Kidney tubule cell (primary cell): ENCODE measurements at regions not wholly inside any gene's neighbourhood (a gene's known extent, or its start where the extent isn't known, plus 50 kb on each side); places are given as distances from the start of the nearest gene placed in this dataset.
"Not testable (repeated sequence)": the region's sequence is repeated elsewhere in the genome, so short reads cannot be mapped to it uniquely, and the experiment has no call there.

Experiments used
- DNase-seq: peaks from one replicate; pipeline ENCODE4 v3.0.0-alpha.2; 2018; ENCODE audit warnings: low spot score

DNA sequence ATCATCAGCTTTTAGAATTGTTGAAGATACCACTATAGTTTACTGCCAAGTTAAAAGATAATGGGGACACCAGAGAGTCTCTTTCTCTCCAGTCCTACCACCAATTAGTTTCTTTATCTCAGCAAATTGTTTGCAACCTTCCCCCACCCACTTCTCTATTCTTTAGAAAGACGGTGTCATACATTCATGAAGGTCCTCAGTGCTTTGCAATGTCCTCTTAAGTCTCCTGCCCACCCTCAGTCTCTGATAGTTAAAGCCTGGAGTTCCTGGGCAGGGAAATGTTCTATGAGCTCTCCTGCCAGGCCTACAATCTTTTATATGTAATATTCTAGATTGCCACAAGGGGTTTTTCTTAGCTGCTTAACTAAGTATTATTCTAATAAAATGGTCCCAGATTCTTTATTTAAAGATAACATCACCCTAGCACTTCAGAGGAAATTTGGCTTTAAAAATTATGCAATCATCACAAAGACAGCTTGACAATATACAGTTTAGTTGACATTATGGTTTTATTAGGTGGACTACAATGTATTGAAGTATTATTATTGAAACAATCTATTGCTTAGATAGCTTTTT, 509.2 kb downstream of the CSNK1G3 start:
- DNase-seq, result no peak

DNA sequence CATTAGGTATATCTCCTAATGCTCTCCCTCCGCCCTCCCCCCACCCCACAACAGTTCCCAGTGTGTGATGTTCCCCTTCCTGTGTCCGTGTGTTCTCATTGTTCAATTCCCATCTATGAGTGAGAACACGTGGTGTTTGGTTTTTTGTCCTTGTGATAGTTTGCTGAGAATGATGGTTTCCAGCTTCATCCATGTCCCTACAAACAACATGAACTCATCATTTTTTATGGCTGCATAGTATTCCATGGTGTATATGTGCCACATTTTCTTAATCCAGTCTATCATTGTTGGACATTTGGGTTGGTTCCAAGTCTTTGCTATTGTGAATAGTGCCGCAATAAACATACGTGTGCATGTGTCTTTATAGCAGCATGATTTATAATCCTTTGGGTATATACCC, 505.3 kb downstream of the CSNK1G3 start:
- DNase-seq, result not testable (repeated sequence)

DNA sequence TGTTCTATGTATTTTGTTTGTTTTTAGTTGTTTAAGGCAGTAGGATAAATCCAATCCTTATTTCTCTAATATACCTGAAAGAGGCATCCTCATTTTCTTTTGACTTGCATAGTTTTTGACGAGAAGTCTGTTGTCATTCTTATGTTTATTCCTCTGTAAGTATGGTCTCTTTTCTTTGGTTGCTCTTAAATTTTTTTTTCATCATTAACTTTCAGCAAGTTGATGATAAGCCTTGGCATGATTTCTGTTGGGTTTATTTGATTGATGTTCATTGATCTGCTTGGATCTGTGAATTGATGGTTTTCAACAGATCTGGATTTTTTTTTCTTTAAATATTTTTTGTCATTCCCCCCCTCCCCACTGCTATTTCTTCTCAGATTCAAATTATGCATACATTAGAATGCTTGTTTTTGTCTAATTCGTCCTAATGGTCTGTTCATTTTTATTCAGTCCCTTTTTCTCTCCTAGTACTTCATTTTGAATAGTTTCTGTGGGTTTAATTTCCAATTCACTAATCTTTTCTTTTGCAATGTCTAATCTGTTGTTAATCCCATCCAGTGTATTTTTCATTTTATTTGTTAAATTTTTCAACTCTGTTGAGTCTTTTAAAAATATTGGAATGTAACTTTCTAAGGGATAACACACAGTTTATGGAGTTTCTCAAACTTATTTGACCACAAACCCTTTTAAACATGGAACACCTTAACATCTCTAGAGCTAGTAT, 495.9 kb downstream of the CSNK1G3 start:
- DNase-seq, result peak; percentile 13

DNA sequence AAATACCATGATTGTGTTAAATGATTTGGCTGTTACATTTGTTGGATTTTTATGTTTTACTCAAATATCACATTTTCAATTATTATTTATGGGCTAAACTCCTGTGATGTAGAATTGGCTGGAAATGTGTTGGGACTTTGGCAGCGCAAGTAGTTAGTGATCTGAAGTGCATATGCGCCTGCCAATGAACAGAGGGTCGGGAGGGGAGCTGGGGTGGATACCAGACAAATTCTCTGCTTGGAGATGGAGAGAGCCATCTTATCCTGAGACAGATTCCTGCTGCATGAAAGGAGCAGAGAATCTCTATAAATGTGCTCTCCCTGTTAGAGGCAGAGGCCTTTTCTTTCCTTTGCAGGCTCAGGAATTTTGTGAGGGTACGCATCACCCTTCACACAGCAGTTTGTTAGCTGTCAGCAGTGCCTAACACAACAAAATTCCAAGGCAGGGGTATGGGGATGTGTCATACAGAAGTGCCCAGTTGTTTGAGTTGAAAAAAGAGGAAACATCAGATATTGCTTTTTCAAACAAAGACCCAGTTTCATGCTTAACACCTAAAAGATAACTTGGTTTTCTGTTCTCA, 489.1 kb downstream of the CSNK1G3 start:
- no peak for DNase-seq

DNA sequence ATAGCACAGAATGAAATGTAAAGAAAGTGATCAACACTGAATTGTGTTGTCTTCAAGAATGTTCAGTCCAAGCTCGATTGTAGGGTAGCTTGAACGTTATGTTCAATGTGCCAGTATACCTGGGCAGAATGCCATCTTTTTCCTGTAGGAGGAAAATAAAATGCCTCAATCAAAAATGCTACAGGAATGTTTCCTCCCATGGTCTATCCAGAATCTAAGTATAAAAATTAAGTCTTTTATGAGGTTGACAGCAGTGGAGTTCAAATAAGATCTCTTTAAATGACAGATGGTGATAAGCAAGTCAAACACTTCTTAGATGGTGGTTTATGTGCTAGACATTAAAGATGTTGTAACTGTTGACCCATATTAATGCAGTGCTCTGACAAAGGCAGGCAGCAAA, 488.6 kb downstream of the CSNK1G3 start:
- no peak for DNase-seq

DNA sequence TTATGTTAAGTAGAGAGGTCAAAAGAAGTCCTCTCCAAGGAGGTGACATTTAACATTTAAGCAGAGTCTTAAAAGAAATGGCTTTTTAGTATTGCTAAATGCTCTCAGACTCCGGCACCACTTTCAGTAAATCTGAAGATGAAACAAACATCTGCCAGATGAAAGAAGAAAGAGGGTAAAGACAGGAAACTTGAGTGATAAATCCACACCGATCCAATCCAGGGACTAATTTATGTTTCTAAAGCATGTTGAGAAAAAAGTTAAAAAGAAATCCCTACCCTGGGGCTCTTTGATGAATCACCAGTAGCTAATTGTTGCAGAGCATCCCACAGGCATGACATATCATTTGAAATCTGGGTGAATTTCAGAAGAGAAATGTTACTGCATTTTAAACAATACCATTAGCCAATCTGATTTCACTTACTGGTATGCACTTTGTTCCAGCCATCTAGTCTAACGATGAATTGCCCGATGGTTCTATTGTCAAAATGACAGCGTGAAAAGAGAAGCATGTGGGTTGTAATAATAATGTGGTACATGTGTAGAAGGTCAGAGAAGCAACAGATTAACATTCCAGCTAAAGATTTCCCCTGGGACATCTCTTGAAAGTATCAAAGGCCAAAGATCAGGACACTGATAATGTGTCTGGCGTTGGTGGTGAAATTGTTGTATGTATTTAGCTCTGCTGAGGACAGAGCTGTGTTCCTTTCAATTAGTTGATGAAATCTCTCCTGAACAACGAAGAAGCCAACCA, 485.7 kb downstream of the CSNK1G3 start:
- DNase-seq, result peak; percentile 9

DNA sequence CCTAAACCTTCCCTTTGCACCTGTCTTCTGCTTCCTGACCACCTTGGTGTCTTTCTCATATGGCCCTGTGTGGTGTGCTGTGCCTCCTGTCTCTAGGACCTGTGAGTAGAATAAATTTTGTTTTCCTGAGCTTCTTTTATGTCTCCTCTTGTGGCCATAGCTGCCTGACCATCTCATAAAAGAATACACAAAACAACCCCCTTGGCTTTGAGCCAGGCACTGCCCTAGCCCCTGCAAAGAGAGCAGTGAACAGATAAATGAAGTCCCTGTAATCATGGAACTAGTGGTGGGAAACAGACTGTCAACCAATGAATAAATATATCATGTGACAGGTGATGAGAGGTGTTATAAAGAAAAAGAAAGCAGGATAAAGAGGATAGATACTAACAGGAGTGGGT, 485.1 kb downstream of the CSNK1G3 start:
- DNase-seq, result no peak

DNA sequence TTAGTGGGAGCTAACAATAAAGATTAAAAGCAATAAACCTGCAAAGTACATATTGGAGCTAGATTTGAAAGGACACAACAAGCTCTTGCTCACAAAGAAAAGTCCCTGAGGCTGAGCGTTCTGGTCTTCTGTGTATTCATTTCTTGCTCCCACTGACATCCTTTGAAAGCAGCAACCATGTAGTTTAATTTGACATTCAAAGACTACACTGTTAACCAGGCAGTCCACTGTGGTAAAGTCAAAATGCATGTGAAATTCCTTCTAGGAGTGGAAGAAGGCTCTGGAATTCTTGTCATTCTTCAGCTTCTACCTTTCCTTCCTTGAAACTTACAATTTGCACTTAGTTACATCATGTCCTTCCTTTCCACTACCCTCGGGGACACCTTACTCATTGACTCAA, 480.7 kb downstream of the CSNK1G3 start:
- DNase-seq, result peak; percentile 43

DNA sequence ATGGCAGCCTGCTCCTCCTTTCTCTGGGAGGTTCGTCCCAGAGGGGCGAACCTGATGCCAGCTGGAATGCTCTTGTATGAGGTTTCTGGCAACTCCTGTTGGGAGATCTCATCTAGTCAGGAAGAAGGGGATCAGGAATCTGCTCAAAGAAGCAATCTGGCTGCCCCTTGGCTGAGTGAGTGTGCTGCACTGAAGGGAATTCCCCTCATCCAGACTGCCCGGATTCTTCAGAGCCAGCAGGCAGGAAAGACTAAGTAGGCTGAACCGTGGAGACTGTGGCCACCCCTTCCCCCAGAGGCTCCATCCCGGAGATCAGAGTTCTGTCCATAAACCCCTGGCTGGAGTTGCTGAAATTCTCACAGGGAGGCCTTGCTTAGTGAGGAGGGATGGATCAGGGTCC, 476.0 kb downstream of the CSNK1G3 start:
- peak; percentile 73 for DNase-seq

DNA sequence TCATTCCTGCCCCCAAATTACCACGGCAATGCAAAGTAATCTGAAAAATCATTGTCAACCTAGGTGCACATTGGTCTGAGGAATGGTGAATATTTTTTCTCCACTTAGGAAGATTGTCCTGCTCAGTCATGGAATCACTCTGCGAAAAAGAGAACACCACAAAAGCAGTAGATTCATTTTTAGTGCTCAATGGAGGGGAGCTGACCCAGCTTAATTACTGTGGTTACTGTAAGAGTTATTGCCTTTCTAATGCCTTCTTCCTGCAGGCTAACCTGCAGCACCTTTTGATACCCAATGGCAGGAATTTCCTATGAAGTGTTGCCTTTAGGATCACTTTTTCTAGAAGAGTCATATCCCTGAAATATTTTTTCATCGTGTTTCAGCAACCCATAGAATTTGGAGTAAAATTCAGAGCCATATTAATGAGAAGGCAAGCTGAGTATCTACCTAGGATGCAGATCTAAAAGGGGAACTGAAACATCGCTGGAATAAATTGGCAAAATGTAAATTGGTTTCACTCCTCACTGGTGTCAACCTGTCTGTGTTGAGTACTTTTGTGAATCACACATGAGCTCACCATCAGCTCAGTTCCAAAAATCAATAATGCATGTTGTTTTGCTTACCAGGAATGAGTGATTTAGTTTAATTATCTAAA, 464.5 kb downstream of the CSNK1G3 start:
- DNase-seq, result no peak

DNA sequence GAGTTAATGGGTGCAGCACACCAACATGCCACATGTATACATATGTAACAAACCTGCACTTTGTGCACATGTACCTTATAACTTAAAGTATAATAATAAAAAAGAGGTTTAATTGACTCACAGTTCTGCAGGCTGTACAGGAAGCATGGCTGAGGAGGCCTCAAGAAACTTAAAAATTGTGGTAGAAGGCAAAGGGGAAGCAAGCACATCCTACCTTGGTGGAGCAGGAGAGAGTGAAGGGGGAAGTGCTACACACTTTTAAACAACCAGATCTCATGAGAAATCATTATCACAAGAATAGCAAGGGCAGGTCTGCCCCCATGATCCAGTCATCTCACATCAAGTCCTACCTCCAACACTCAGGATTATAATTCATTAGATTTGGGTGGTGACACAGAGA, 463.5 kb downstream of the CSNK1G3 start:
- DNase-seq, result not testable (repeated sequence)

DNA sequence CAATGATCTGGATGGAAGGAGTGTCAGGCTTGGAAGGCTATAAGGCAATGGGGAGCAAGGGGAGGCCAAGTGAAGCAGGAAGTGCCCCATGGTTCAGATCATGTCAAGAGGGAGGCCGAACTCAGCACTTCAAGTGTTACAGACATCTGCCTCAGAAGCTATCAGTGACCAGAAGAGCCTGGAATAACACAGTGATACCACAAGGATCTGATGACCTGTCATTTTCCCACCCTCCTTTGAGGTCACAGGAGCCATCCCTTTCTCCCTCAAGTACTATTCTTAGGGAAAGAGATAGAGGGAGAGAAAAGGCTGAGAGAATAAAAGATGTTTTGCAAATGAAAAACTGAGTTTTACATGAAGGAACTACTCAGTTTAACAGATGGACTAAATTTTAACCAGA, 454.8 kb downstream of the CSNK1G3 start:
- no peak for DNase-seq

DNA sequence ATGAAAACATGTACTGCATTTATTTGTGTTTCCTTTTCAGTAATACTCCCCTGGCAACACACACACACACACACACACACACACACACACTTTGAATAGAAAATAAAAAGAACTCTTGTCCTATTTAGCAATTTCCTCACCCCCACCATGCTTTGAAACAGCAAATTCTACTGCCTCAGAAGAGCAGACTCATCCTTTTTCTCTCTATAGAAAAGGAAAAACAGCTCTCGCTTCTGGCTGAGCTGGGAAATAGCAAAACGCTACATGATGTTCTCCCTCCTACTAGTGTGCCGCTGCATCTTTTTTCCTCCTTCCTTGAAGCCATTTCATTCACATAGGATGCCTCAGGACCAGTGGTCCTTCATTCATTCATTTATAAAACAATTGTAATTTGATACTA, 453.6 kb downstream of the CSNK1G3 start:
- DNase-seq, result no peak

DNA sequence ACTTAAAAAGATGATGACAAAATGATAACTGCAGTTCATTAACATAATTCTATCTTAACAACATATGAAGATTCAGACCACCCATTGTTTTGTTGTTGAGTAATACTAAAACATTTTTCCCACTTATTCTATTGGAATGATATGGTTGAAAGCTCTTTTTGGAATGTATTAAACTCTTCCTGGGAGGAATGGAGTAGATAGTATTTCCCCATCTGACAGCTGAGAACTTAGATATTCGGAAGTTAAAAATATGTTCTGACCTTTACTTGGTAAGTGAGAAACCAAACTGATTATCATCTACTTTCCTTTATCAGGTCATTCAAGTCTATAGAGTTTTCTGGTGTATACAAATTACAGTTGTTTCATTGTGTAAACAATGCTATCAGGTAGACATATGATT, 452.9 kb downstream of the CSNK1G3 start:
- DNase-seq, result no peak

DNA sequence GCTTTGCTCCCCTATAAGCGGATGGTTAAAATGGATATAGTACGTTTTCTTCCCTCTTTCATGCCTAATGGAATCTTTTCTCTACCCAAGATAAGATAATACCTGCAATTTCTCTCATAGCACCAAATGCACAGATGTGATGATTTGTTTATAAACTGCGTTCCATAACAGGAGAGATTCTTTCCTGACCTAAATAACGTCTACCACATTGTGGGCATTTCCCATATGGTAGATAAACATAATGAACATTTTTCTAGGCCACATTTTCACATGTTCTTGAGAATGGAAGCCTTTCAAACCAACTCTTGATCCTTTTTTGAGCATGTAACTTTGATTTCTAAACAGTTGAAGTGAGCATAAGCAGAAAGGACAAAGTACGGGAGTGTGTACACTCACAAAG, 448.5 kb downstream of the CSNK1G3 start:
- no peak for DNase-seq

DNA sequence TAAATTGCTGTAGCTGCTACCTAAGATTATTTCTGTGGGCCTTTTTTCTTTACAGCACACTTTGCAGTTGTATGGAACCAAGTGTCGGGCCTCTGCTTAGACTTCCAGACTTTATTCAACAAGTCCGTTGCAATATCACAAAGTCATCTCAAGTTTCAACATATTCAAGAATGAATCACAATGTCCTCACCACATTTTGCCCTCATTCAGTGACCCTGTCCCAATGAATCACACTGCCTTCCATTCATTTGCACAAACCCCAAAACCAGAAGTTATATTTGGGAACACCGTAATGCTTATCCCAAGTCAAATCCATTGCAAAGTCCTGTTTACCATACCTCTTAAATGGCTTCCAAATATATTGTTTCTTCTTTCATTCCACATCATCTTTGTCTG, 439.6 kb downstream of the CSNK1G3 start:
- peak; percentile 83 for DNase-seq

DNA sequence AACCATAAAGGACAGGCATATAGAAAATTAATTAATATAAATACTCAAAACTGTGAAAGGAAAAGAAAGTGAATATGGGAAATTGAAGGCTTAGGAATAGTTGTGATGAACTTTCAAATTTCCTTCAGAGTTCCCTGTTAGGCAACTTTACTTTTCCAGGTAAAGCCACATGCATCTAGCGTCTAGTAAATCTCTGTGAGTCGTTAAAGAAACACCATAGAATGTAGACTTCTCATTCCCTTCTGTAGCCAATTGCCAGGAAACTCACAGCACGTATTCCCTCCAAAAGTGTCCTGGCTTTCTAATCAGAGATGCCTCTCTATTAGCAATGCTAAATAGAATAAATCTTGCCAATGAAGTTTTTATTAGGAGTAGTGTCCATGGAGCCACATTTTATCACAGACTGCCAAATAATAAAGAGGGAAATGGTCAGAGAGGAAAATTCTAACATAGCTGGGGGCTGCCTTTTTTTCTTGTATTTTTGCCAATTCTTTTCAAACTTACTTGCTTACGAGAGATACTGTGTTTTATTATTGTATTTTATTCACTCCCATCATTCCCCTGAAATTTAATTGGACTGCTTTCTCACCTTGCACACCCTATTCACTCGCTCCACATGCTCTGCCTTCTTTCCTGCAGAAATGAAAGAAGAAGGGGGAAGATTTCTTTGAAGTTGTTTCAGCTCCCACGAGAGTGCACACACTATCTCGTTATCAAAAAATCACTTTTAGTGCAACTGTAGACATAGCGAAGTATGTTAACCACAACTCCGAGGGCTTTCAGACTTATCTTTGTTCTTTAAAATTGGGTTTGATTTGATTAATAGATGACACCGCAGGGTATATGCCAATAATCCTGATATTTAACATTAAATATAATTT, 439.0 kb downstream of the CSNK1G3 start:
- DNase-seq, result no peak

DNA sequence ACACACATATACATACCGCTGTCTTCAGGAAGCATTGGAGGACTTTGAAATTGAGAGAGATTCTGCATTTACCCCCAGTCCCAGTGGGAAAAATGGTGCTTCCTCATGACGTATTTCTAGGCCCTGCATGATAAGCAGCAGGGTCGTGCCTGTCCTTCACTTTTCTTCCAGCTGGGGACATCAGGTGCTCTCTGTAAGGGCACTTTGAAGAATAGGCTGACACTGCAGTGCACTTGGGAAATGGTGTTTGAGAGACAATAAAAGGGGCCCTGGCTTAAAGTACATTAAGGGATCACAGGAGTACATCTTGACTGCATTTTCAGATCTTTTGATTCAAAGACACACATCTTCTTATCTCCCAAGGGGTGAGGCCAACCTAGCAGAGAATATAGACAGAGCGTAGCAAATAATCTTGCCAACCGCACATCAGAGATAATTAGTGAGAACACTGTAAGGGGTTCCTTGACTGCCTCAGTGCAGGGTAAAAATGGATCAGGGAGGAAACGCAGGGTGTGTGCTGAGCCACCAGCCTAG, 437.9 kb downstream of the CSNK1G3 start:
- no peak for DNase-seq

DNA sequence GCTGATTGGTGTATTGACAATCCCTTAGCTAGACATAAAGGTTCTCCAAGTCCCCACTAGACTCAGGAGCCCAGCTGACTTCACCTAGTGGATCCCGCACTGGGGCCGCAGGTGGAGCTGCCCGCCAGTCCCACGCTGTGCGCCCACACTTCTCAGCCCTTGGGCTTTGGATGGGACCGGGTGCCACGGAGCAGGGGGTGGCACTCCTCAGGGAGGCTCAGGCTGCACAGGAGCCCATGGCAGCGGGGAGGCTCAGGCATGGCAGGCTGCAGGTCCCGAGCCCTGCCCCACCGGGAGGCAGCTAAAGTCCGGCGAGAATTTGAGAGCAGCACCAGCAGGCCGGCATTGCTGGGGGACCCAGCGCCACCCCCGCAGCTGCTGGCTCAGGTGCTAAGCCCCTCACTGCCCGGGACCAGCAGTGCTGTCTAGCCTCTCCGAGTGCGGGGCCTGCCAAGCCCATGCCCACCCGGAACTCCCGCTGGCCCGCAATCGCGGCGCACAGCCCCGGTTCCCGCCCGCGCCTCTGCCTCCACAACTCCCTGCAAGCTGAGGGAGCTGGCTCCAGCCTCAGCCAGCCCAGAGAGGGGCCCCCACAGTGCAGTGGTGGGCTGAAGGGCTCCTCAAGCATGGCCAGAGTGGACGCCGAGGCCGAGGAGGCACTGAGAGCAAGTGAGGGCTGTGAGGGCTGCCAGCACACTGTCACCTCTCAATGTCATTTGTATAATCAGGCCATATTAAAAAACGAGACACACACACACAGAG, 437.2 kb downstream of the CSNK1G3 start:
- no peak for DNase-seq

DNA sequence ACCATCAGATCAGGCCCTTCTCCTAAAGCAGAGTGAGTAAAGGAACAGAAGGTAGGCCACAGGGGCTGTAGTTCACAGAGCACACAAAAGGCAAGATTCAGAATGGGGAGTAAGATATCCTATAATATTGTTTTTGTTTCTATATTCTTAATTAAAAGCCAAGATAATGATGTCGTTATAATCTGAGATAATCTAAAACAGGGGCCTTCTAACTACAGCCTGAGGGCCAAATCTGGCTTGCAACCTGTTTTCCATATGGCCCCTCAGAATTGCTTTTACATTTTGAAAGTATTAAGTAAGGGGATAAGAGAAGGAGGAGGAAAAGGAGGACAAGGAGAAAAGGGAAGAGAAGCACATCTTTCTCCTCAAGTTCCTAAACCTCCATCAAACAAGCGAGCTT, 435.8 kb downstream of the CSNK1G3 start:
- no peak for DNase-seq
